ENCODE measurements at regions not wholly inside any gene's neighbourhood (a gene's known extent, or its start where the extent isn't known, plus 50 kb on each side); places are given as distances from the start of the nearest gene placed in this dataset.
A peak's percentile ranks its signal among the peaks of the same experiment; 100 is the strongest.

DNA sequence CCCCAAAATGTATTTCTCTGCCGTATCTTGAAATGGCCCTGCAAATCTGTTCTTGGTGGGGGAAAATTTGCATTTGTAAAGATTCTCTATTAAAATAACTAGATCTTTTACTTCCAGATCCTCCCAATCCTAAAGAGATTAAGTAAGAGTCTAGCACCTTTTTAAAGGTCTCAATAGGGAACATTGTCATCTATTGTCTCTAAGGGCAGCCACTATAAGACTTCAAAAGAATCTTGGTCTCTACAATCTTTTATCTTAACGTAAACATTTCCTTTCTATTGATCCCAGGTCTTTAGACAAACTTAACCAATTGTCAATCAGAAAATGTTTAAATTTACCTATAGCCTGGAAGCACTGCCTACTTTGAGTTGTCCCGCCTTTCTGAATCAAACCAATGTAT lies 1313.3 kb downstream of the ROBO2 start:
- no peaks in the 10 kb centered on the region for H3K27me3 ChIP-seq
- H3K4me3 ChIP-seq: no peak overlapping the region
- TF ChIP-seq, protein P1, sequence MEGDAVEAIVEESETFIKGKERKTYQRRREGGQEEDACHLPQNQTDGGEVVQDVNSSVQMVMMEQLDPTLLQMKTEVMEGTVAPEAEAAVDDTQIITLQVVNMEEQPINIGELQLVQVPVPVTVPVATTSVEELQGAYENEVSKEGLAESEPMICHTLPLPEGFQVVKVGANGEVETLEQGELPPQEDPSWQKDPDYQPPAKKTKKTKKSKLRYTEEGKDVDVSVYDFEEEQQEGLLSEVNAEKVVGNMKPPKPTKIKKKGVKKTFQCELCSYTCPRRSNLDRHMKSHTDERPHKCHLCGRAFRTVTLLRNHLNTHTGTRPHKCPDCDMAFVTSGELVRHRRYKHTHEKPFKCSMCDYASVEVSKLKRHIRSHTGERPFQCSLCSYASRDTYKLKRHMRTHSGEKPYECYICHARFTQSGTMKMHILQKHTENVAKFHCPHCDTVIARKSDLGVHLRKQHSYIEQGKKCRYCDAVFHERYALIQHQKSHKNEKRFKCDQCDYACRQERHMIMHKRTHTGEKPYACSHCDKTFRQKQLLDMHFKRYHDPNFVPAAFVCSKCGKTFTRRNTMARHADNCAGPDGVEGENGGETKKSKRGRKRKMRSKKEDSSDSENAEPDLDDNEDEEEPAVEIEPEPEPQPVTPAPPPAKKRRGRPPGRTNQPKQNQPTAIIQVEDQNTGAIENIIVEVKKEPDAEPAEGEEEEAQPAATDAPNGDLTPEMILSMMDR (IDR thresholded peaks at IDR 0.05): no peak
- TF ChIP-seq POLR2A (IDR thresholded peaks at IDR 0.05): no peak
- no peak for TF ChIP-seq POLR2AphosphoS5 (IDR thresholded peaks at IDR 0.05; ENCODE audit: insufficient read depth in 1 of 2, low read depth in 1 of 2)
- intact Hi-C loops (cut with DNase I): no loop called here
- no peaks in the 10 kb centered on the region for H3K36me3 ChIP-seq
- H3K27ac ChIP-seq: no peak overlapping the region
- H3K4me1 ChIP-seq: no peaks in the 10 kb centered on the region
- H3K9me3 ChIP-seq: no peaks in the 10 kb centered on the region
- no peak for DNase-seq (ENCODE audit: extremely low spot score in 2 of 2)

DNA sequence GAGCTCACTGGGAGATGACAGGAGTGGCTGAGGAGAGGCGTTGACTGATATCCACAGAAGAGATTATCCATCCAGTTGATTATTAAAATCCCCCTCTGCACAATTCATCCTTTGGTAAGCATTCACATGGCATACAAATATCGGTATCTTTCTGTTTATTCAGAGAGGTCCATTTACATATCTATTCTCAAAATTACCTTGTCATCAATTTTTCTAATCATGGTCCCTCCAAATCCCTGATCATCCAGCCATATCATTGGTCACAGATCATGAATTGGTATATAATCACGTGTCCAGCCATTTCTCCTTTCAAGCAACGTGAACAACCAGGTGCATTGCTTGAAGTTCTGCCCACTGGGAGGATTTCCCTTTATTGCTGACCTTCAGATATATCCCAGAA lies 1321.0 kb downstream of the ROBO2 start:
- no peak overlapping the region for H3K27ac ChIP-seq
- no peak overlapping the region for H3K4me3 ChIP-seq
- intact Hi-C loops (cut with DNase I): no loop called here
- TF ChIP-seq, protein P1 (IDR thresholded peaks at IDR 0.05): no peak
- TF ChIP-seq POLR2AphosphoS5 (IDR thresholded peaks at IDR 0.05; ENCODE audit: insufficient read depth in 1 of 2, low read depth in 1 of 2) (no peak), POLR2A (IDR thresholded peaks at IDR 0.05) (no peak)
- H3K27me3 ChIP-seq: no peaks in the 10 kb centered on the region
- no peaks in the 10 kb centered on the region for H3K36me3 ChIP-seq
- DNase-seq (ENCODE audit: extremely low spot score in 2 of 2): no peak
- no peaks in the 10 kb centered on the region for H3K4me1 ChIP-seq
- no peaks in the 10 kb centered on the region for H3K9me3 ChIP-seq

- Histone ChIP-seq H3K9me3 (no peaks in the 10 kb centered on the region), H3K36me3 (no peaks in the 10 kb centered on the region), H3K4me1 (no peaks in the 10 kb centered on the region), H3K27ac (no peak overlapping the region), H3K27me3 (no peaks in the 10 kb centered on the region), H3K4me3 (no peak overlapping the region)
- TF ChIP-seq, protein P1 (IDR thresholded peaks at IDR 0.05): no peak
- TF ChIP-seq POLR2AphosphoS5 (IDR thresholded peaks at IDR 0.05; ENCODE audit: insufficient read depth in 1 of 2, low read depth in 1 of 2) (peak in 1 of 2 donors; percentile 66), POLR2A (IDR thresholded peaks at IDR 0.05) (no peak)
- DNase-seq (ENCODE audit: extremely low spot score in 2 of 2): no peak
- intact Hi-C loops (cut with DNase I): no loop called here
Measured at GRCh38 chr3:78368636-78369345, 1328.9 kb downstream of the ROBO2 start.

DNA sequence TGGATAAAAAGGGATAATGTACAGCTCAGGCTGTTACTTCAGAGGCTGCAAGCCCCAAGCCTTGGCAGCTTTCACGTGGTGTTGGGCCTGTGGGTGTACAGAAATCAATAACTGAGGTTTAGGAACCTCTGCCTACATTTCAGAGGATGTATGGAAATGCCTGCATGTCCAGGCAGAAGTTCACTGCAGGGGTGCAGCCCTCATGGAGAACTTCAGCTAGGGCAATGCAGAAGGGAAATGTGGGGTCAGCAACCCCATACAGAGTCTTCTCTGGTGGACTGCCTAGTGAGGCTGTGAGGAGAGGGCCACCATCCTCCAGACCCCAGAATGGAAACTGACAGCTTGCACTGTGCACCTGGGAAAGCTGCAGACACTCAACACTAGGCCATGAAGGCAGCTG lies 1350.3 kb downstream of the ROBO2 start:
- Histone ChIP-seq H3K4me3 (no peak overlapping the region), H3K27me3 (no peaks in the 10 kb centered on the region), H3K27ac (no peak overlapping the region), H3K36me3 (no peaks in the 10 kb centered on the region), H3K4me1 (no peaks in the 10 kb centered on the region), H3K9me3 (no peaks in the 10 kb centered on the region)
- TF ChIP-seq, protein P1 (IDR thresholded peaks at IDR 0.05): no peak
- TF ChIP-seq POLR2A (IDR thresholded peaks at IDR 0.05): no peak
- DNase-seq (ENCODE audit: extremely low spot score in 2 of 2): no peak
- intact Hi-C loops (cut with DNase I): no loop called here

DNA sequence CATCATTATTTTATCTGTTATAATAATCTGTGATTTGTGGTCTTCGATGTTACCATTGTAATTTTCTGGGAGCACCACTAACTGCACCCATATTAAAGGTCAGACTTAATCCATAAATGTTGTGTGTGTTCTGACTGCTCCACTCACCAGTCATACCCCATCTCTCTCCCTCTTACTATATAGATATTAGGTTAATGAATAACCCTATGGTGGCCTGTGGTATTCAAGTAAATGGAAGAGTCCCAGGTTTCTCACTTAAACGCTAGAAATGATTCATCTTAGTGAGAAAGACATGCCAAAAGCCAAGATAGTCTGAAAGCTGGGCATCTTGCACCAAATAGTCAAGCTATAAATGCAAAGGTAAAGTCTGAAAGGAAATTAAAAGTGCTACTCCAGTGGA lies 1358.5 kb downstream of the ROBO2 start:
- DNase-seq (ENCODE audit: extremely low spot score in 2 of 2): no peak
- TF ChIP-seq POLR2AphosphoS5 (IDR thresholded peaks at IDR 0.05; ENCODE audit: insufficient read depth in 1 of 2, low read depth in 1 of 2) (no peak), POLR2A (IDR thresholded peaks at IDR 0.05) (no peak)
- TF ChIP-seq, protein P1 (IDR thresholded peaks at IDR 0.05): no peak
- Histone ChIP-seq H3K36me3 (no peaks in the 10 kb centered on the region), H3K9me3 (no peaks in the 10 kb centered on the region), H3K27me3 (no peaks in the 10 kb centered on the region), H3K4me1 (no peaks in the 10 kb centered on the region), H3K4me3 (no peak overlapping the region), H3K27ac (no peak overlapping the region)
- intact Hi-C loops (cut with DNase I): no loop called here

Measured in vagina (tissue), 2 donors.